Activated CD4-positive, alpha-beta T cell treated with anti-CD3 and anti-CD28 coated beads for 36 hours (primary cell): ENCODE measurements at regions not wholly inside any gene's neighbourhood (a gene's known extent, or its start where the extent isn't known, plus 50 kb on each side); places are given as distances from the start of the nearest gene placed in this dataset.

Experiments used
- ATAC-seq: fragments of 200-7000 bp; cut with Tn5 transposase; one replicate; pipeline ENCODE4 v1.10.0; 2021; ENCODE audit warnings: mild to moderate bottlenecking, moderate library complexity
- CTCF ChIA-PET: fragments of 350-600 bp; sonication (Branson Sonifier 250); formaldehyde crosslinking; loops from one replicate; lab custom pipeline; 2021; ENCODE audit warnings: antibody characterized with exemption; lab: Charles Lee
- POLR2A ChIA-PET: fragments of 350-600 bp; sonication (Branson Sonifier 250); formaldehyde crosslinking; loops from one replicate; lab custom pipeline; 2021; ENCODE audit warnings: antibody characterized with exemption, inconsistent platforms; lab: Charles Lee
- DNase-seq: peaks from one replicate; pipeline ENCODE4 v3.0.0-alpha.2; 2020
- H3K27ac Mint-ChIP-seq: one replicate; pipeline ENCODE4 v1.8.0; 2021; ENCODE audit warnings: mixed read lengths
- H3K27me3 Mint-ChIP-seq: one replicate; pipeline ENCODE4 v1.8.0; 2021; ENCODE audit warnings: mixed read lengths
- H3K36me3 Mint-ChIP-seq: one replicate; pipeline ENCODE4 v1.8.0; 2021; ENCODE audit warnings: low read depth, mixed read lengths
- H3K4me1 Mint-ChIP-seq: one replicate; pipeline ENCODE4 v1.8.0; 2021; ENCODE audit warnings: mixed read lengths
- H3K4me3 Mint-ChIP-seq: one replicate; pipeline ENCODE4 v1.8.0; 2021; ENCODE audit warnings: mild to moderate bottlenecking, moderate library complexity, mixed read lengths
- H3K9me3 Mint-ChIP-seq: one replicate; pipeline ENCODE4 v1.8.0; 2021; ENCODE audit warnings: low read depth, mixed read lengths
- intact Hi-C, 2 experiments: fragments of 100-400 bp; cut with DNase I in 1 of 2; cut with micrococcal nuclease in 1 of 2; formaldehyde crosslinking; loops; one replicate each; pipeline versions ENCODE4 v1.14.2 to v1.15.1; 2022 to 2024; cut with DNase I, micrococcal nuclease

DNA sequence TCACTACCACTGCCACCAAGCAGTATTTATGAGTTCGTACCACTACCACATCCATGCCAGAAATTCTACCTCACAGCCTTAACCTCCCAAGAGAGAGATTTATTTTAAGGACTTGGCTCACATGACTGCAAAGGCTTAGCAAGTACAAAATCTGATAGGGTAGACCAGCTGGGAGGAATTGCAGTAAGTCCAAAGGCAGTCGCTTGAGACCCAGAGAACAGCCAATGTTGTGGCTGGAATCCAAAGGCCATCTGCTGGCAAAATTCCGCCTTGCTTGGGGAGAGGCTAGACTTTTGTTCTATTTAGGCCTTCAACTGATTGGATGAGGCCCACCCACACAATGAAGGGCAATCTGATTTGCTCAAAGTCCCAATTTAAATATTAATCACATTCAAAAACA is 101.4 kb upstream of the STT3B start:
- ChIA-PET CTCF (interaction anchor here (1.1 to 1.2 kb wide), 2 partner anchors 31 to 1320 kb away, joined by 3 to 5 read pairs; no protein-coding TSS in a partner anchor), POLR2A (no interaction called here)
- ATAC-seq (no peak), DNase-seq (no peak)
- Mint-ChIP-seq H3K4me1 (peaks cover 4% of the 10 kb centered on the region), H3K27ac (no peak overlapping the region), H3K9me3 (no peaks in the 10 kb centered on the region), H3K4me3 (no peak overlapping the region), H3K36me3 (no peaks in the 10 kb centered on the region), H3K27me3 (no peaks in the 10 kb centered on the region)
- intact Hi-C loops: no loop called here

DNA sequence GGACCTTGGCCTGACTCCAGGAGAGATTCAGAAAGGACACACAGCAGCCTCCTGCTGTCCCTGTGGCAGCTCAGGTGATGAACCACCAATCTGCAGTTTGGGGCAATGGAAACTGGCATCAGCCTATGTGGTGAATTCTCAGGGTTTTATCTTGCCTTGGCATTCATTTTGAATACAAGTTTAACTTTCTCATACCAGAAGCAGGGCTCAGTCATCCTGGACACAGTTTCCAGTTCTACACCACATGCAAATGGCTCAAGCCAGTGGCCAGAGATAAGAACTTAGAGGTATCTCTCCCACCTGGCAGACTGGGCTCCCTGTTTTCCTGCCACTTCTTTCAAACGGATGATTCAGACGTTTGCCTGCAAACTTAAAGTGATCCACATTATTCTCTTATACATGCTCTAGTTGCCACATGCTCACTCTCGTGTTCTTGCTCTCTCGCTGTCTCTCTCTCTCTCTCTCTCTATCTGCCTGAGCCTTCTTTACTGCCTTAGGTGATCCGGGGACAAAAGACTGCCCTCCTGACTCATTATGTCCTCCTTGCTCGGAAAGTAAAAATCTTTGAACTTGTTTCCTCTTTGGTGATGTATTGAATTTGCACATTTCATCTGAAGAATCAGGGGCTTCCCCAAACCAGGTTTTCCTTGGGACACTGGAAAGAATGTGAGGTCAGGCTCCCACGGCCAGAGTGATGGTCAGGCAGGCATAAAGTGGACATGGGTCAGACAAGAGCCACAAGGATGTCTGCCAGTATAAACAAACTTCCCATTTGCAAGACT is 99.6 kb upstream of the STT3B start:
- ATAC-seq (no peak), DNase-seq (no peak)
- POLR2A ChIA-PET: no interaction called here
- CTCF ChIA-PET: no interaction called here
- Mint-ChIP-seq H3K36me3 (peaks cover 2% of the 10 kb centered on the region), H3K9me3 (peaks cover 15% of the 10 kb centered on the region), H3K4me3 (no peak overlapping the region), H3K4me1 (peaks cover 4% of the 10 kb centered on the region), H3K27ac (no peak overlapping the region), H3K27me3 (no peaks in the 10 kb centered on the region)
- intact Hi-C loops: no loop called here

DNA sequence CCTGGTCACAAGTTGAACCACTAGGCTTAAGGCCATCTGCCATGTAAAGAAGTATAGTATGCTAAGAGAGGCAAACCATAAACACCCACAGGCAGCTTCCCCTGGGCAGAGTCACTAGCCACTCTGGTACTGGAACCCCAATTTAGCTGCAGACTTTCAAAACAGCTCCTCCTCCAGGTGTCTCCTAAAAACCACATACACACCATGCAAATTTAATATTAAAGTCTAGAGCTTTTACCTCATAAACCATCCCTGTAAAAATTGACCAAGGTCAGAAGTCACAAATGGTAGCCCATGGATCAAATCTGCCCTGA is 99.1 kb upstream of the STT3B start:
- ChIA-PET CTCF (interaction anchor here (0.7 kb wide), 1 partner anchor 32 kb away, joined by 3 read pairs; no protein-coding TSS in a partner anchor), POLR2A (no interaction called here)
- DNase-seq: no peak
- H3K4me3 Mint-ChIP-seq: no peak overlapping the region
- H3K4me1 Mint-ChIP-seq: peaks cover 4% of the 10 kb centered on the region
- no peak overlapping the region for H3K27ac Mint-ChIP-seq
- H3K27me3 Mint-ChIP-seq: no peaks in the 10 kb centered on the region
- ATAC-seq: no peak
- peaks cover 15% of the 10 kb centered on the region for H3K9me3 Mint-ChIP-seq
- intact Hi-C loops: no loop called here
- H3K36me3 Mint-ChIP-seq: peaks cover 2% of the 10 kb centered on the region

DNA sequence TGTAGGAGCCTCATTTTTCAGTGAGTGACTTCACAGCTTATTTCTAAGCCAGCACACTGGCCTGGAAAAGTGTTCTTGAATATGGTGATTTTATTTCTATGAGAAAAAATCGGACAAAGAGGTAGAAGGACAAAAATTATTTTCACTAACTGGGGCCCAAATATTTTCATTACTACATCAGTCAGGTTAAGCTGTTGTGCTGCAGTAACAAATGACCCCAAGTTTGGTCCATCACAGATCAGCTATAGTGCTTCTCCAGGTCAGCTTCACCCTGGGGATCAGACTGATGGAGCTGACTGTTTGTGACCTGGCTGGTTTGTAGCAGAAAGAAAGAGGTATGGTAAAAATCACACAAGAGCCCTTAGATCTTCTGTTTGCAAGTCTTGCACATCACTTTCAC is 97.9 kb upstream of the STT3B start:
- no peak for ATAC-seq
- no peak for DNase-seq
- intact Hi-C loops: no loop called here
- ChIA-PET POLR2A (no interaction called here), CTCF (interaction anchor here (0.6 kb wide), 1 partner anchor 662 kb away, joined by 5 read pairs; no protein-coding TSS in a partner anchor)
- peaks cover 2% of the 10 kb centered on the region for H3K36me3 Mint-ChIP-seq
- H3K27ac Mint-ChIP-seq: no peak overlapping the region
- peaks cover 15% of the 10 kb centered on the region for H3K9me3 Mint-ChIP-seq
- no peak overlapping the region for H3K4me3 Mint-ChIP-seq
- peaks cover 4% of the 10 kb centered on the region for H3K4me1 Mint-ChIP-seq
- no peaks in the 10 kb centered on the region for H3K27me3 Mint-ChIP-seq

DNA sequence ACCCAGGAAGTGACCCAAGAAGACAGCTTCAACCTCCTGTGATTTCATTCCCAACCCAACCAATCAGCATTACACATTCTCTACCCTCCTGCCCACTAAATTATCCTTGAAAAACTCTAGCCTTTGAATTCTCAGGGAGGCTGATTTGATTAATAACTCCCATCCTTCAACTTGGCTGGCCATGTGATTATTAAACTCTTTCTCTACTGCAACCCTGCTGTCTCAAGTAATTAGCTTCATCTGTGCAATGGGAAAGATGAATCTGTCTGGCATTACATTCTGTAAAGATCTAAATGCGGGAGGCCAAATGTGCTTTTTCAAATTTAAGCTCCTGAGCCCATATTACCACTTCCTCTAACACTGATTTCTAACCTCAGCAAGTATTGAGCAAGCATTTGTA is 95.9 kb upstream of the STT3B start:
- no peak overlapping the region for H3K4me3 Mint-ChIP-seq
- ATAC-seq (no peak), DNase-seq (no peak)
- intact Hi-C loops: no loop called here
- peaks cover 15% of the 10 kb centered on the region for H3K9me3 Mint-ChIP-seq
- CTCF ChIA-PET: interaction anchor here (0.7 to 0.9 kb wide), 2 partner anchors 9 to 26 kb away, joined by 3 to 4 read pairs; no protein-coding TSS in a partner anchor
- no peak overlapping the region for H3K27ac Mint-ChIP-seq
- H3K4me1 Mint-ChIP-seq: peaks cover 5% of the 10 kb centered on the region
- POLR2A ChIA-PET: no interaction called here
- no peaks in the 10 kb centered on the region for H3K27me3 Mint-ChIP-seq
- peaks cover 2% of the 10 kb centered on the region for H3K36me3 Mint-ChIP-seq

DNA sequence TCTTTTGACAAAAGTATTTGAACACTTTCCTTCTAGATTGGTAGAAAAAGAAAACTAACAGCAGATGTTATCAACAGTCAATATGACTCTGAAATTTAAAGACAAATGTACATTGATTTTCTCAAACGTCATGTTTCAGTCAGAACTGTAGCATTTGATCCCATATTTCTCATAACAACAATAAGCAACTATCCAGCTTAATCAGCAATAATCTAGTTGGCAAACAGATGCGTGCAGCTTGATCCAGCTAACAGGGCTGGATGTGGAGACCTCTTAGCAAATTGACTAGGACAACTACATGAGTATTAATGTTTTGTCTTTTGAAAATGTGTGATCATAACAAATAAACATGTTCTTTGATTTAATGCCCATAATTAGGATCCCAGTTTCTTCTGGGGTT is 94.0 kb upstream of the STT3B start:
- H3K27me3 Mint-ChIP-seq: no peaks in the 10 kb centered on the region
- ChIA-PET CTCF (interaction anchor here (1.2 to 1.5 kb wide), 2 partner anchors 11 to 25 kb away, joined by 3 to 4 read pairs; no protein-coding TSS in a partner anchor), POLR2A (interaction anchor here (0.6 kb wide), 1 partner anchor 187 kb away, joined by 3 read pairs; no protein-coding TSS in a partner anchor)
- H3K4me3 Mint-ChIP-seq: no peak overlapping the region
- peaks cover 15% of the 10 kb centered on the region for H3K9me3 Mint-ChIP-seq
- H3K36me3 Mint-ChIP-seq: peaks cover 2% of the 10 kb centered on the region
- no peak overlapping the region for H3K27ac Mint-ChIP-seq
- ATAC-seq (no peak), DNase-seq (no peak)
- H3K4me1 Mint-ChIP-seq: peaks cover 5% of the 10 kb centered on the region
- intact Hi-C loops: no loop called here

DNA sequence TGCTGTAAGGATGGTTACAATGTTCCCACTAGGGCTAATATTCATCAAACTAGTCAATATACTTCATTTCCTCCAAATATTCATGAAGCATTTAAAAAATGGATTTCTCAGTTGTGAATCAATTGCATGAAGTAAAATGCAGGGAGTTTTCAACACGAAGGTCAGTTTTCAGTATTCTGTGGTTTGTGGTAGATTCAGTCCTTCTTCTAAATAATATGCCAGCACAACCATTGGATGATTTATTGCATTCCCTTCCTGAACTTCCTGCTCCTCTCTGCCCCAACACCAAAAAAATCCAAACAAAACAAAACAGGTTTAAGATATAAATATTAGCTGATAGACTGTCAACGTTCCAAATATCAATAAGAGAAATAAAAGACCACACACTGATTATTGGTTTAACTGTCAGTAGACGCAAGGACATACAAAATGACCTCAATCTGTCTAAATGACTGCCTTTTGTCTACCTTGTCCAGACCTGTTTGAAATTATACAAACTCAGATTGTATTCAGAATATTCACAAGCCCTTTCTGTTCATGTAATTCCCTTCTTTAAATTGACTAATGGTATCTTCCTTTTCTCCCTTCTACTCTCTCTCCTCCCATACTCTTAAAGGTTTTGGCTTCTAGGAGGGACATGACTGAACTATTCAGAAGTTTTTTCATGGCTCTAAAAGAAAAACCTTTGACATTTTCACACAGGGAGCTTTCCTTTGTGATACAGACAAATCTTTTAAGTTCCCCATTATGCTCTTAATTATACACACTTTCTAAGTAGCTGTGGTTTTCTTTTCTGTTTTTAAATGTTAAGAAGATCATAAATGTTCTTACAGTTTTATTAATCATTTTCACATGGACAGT is 92.6 kb upstream of the STT3B start:
- Mint-ChIP-seq H3K27ac (no peak overlapping the region), H3K9me3 (peaks cover 15% of the 10 kb centered on the region), H3K27me3 (no peaks in the 10 kb centered on the region), H3K4me1 (peaks cover 9% of the 10 kb centered on the region), H3K36me3 (peaks cover 2% of the 10 kb centered on the region), H3K4me3 (no peak overlapping the region)
- ChIA-PET POLR2A (no interaction called here), CTCF (interaction anchor here (1.5 kb wide), 1 partner anchor 24 kb away, joined by 4 read pairs; no protein-coding TSS in a partner anchor)
- intact Hi-C loops: no loop called here
- DNase-seq (no peak), ATAC-seq (no peak)

DNA sequence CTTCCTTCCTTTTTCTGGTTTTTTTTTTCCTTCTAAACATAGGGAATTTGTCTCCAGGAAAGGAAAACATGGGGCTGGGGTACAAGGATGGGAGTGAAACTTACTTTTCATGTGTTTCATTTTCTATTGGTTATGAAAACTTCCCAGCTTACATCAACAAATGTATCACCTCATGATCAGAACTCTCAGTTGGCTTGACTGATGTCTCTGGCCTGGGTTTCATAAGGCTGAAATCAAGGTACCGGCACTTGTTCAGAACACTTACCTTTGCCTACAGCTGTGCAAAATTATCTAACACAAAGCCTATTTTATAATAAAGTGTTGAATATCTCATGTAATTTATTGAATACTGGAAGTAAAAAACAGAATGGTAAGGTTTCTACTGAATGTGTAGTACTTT is 91.8 kb upstream of the STT3B start:
- Mint-ChIP-seq H3K4me3 (no peak overlapping the region), H3K36me3 (peaks cover 2% of the 10 kb centered on the region), H3K27ac (no peak overlapping the region), H3K4me1 (peaks cover 9% of the 10 kb centered on the region), H3K9me3 (peaks cover 15% of the 10 kb centered on the region), H3K27me3 (no peaks in the 10 kb centered on the region)
- no peak for ATAC-seq
- CTCF ChIA-PET: no interaction called here
- no peak for DNase-seq
- intact Hi-C loops: no loop called here
- POLR2A ChIA-PET: interaction anchor here (0.7 kb wide), 1 partner anchor 34 kb away, joined by 3 read pairs; no protein-coding TSS in a partner anchor

DNA sequence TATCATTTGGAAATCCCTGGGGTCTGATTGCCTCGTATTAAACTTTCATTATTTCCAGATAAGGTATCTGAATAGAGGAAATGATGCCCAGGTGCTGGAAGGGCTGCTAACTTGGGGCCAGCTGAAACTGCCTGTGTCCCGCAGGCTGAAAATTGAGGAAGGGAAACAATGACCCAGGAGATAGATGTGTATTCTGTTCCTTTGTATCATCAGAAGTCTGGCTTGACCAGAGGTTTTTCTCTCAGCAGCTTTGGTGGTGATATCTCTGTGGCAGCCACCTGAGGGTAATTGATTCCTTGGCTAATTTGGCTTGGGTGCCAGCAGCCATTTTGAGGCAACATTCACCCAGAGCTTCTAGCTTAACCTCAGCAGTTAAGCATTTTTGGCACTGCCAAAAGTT is 90.0 kb upstream of the STT3B start:
- H3K4me3 Mint-ChIP-seq: no peak overlapping the region
- ATAC-seq (no peak), DNase-seq (no peak)

DNA sequence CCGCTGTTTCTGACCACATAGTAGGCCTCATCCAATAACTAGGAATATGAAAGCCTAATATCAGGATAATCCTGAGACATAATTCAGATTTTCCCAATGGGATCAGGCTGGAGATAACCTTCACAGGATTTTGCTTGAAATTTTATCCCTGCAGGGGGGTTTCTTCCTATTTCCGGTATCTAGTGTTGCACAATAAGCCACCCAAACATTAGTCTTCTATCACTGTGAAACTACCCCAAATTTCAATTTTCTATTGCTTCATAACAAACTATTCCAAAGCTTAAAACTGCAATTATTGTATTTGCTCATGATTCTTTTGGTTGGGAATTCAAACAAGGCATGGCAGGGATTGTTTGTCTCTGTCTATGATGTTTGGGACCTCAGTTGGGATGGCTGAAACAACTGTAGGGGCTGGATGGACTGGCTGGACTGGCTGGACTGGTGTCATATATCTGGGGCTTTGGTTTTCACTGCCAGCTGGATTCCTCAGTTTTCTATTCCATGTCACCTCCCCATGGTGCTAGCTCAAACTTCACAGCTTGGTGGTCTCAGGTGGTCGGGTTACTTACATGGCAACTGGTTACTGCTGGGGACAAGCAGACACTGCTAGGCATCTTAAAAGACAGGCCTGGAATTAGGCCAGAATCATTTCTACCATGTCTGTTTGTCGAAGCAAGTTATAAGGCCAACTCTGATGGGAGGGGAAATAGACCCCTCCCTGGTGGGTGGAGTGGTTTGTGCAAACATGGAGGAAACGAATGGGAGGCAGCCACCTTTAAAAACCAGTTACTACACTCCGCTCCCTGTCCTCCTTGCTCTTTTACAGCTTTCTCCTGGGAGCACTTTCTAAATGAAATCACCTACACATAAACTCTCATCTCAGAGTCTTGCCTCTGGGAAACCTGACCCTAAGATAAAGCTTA is 88.2 kb upstream of the STT3B start:
- Mint-ChIP-seq H3K36me3 (no peaks in the 10 kb centered on the region), H3K4me1 (peaks cover 19% of the 10 kb centered on the region), H3K4me3 (no peak overlapping the region), H3K9me3 (peaks cover 6% of the 10 kb centered on the region), H3K27me3 (no peaks in the 10 kb centered on the region), H3K27ac (no peak overlapping the region)
- POLR2A ChIA-PET: no interaction called here
- CTCF ChIA-PET: interaction anchor here (1.3 kb wide), 1 partner anchor 8 kb away, joined by 3 read pairs; no protein-coding TSS in a partner anchor
- DNase-seq (no peak), ATAC-seq (no peak)
- intact Hi-C loops: no loop called here

More for the DNA sequence above, 90.0 kb upstream of the STT3B start:
- H3K9me3 Mint-ChIP-seq: peaks cover 2% of the 10 kb centered on the region
- peaks cover 9% of the 10 kb centered on the region for H3K4me1 Mint-ChIP-seq
- H3K27ac Mint-ChIP-seq: no peak overlapping the region
- H3K27me3 Mint-ChIP-seq: no peaks in the 10 kb centered on the region
- peaks cover 1% of the 10 kb centered on the region for H3K36me3 Mint-ChIP-seq
- ChIA-PET CTCF (interaction anchor here (0.7 kb wide), 2 partner anchors 14 to 29 kb away, joined by 3 to 4 read pairs; no protein-coding TSS in a partner anchor), POLR2A (interaction anchor here (0.7 kb wide), 1 partner anchor 18 kb away, joined by 3 read pairs; no protein-coding TSS in a partner anchor)
- intact Hi-C loops: no loop called here
